Fibroblast of skin of back (primary cell): ENCODE measurements at regions not wholly inside any gene's neighbourhood (a gene's known extent, or its start where the extent isn't known, plus 50 kb on each side); places are given as distances from the start of the nearest gene placed in this dataset.

Experiments
- DNase-seq: peaks from one replicate; pipeline ENCODE4 v3.0.0-alpha.2; 2013

GRCh38 chr20:39808613-39809012 lies 846.5 kb downstream of the DHX35 start:
- no peak for DNase-seq

GRCh38 chr20:39800548-39800947 lies 838.4 kb downstream of the DHX35 start:
- peak; percentile 80 for DNase-seq

GRCh38 chr20:39800111-39800510 lies 838.0 kb downstream of the DHX35 start:
- peak; percentile 71 for DNase-seq

GRCh38 chr20:39799366-39799965 lies 837.3 kb downstream of the DHX35 start:
- DNase-seq: no peak

GRCh38 chr20:39795401-39796272 lies 833.5 kb downstream of the DHX35 start:
- DNase-seq: peak; percentile 42

- no peak for DNase-seq
Observed at GRCh38 chr20:39792334-39792733, 830.2 kb downstream of the DHX35 start.

GRCh38 chr20:39789411-39789810 lies 827.3 kb downstream of the DHX35 start:
- no peak for DNase-seq

GRCh38 chr20:39785252-39785917 lies 823.2 kb downstream of the DHX35 start:
- no peak for DNase-seq

GRCh38 chr20:39784693-39785092 lies 822.5 kb downstream of the DHX35 start:
- DNase-seq: no peak

GRCh38 chr20:39778847-39779604 lies 816.9 kb downstream of the DHX35 start:
- peak; percentile 19 for DNase-seq

- no peak for DNase-seq
Observed at GRCh38 chr20:39778431-39778830, 816.3 kb downstream of the DHX35 start.

- DNase-seq: no peak
Observed at GRCh38 chr20:39777610-39778009, 815.5 kb downstream of the DHX35 start.

- DNase-seq: peak; percentile 66
Observed at GRCh38 chr20:39775110-39775509, 813.0 kb downstream of the DHX35 start.

GRCh38 chr20:39773380-39774000 lies 811.3 kb downstream of the DHX35 start:
- peak; percentile 19 for DNase-seq

GRCh38 chr20:39767352-39767751 lies 805.2 kb downstream of the DHX35 start:
- no peak for DNase-seq

- no peak for DNase-seq
Observed at GRCh38 chr20:39766333-39766732, 804.2 kb downstream of the DHX35 start.

- DNase-seq: no peak
Observed at GRCh38 chr20:39762716-39763115, 800.6 kb downstream of the DHX35 start.

GRCh38 chr20:39758876-39759275 lies 796.7 kb downstream of the DHX35 start:
- DNase-seq: no peak

- no peak for DNase-seq
Observed at GRCh38 chr20:39756828-39757227, 794.7 kb downstream of the DHX35 start.

- no peak for DNase-seq
Observed at GRCh38 chr20:39756369-39756768, 794.2 kb downstream of the DHX35 start.

GRCh38 chr20:39752262-39752876 lies 790.2 kb downstream of the DHX35 start:
- no peak for DNase-seq
